Anterior cingulate cortex (tissue), 58 donors: ENCODE measurements at regions not wholly inside any gene's neighbourhood (a gene's known extent, or its start where the extent isn't known, plus 50 kb on each side); places are given as distances from the start of the nearest gene placed in this dataset.
"Not testable (repeated sequence)": the region's sequence is repeated elsewhere in the genome, so short reads cannot be mapped to it uniquely, and the experiment has no call there.

Source experiments
- DNase-seq, 58 donors: peaks; one replicate each; lab custom pipeline; 2025; lab: John Stamatoyannopoulos, UW

- DNase-seq = no peak
These were observed 207.1 kb upstream of the KYNU start for GRCh38 chr2:142670362-142670761.

- DNase-seq = no peak
These were observed 209.0 kb upstream of the KYNU start for GRCh38 chr2:142668420-142668819.

- DNase-seq = peak in 5 of 58 donors; percentile 0 to 50 (median 2)
These were observed 212.2 kb upstream of the KYNU start for GRCh38 chr2:142665241-142665640.

GRCh38 chr2:142650601-142651000 lies 226.9 kb upstream of the KYNU start:
- DNase-seq = no peak

- DNase-seq = no peak
These were observed 227.9 kb upstream of the KYNU start for GRCh38 chr2:142649581-142649980.

- no peak for DNase-seq
These were observed 234.8 kb upstream of the KYNU start for GRCh38 chr2:142642650-142643049.

- no peak for DNase-seq
These were observed 248.3 kb upstream of the KYNU start for GRCh38 chr2:142629193-142629592.

GRCh38 chr2:142621287-142621686 lies 256.2 kb upstream of the KYNU start:
- no peak for DNase-seq

- DNase-seq = no peak
These were observed 260.0 kb upstream of the KYNU start for GRCh38 chr2:142617461-142617860.

GRCh38 chr2:142615876-142616275 lies 261.6 kb upstream of the KYNU start:
- DNase-seq = peak in 1 of 58 donors; percentile 1

- DNase-seq = not testable (repeated sequence)
These were observed 264.3 kb upstream of the KYNU start for GRCh38 chr2:142613193-142613592.

GRCh38 chr2:142605421-142605820 lies 272.0 kb upstream of the KYNU start:
- DNase-seq = no peak

- no peak for DNase-seq
These were observed 273.7 kb upstream of the KYNU start for GRCh38 chr2:142603759-142604158.

- no peak for DNase-seq
These were observed 275.0 kb upstream of the KYNU start for GRCh38 chr2:142602418-142602989.

GRCh38 chr2:142601794-142602193 lies 275.7 kb upstream of the KYNU start:
- DNase-seq = no peak

GRCh38 chr2:142599504-142599903 lies 278.0 kb upstream of the KYNU start:
- no peak for DNase-seq

GRCh38 chr2:142598846-142599245 lies 278.6 kb upstream of the KYNU start:
- no peak for DNase-seq

GRCh38 chr2:142596334-142597088 lies 281.0 kb upstream of the KYNU start:
- DNase-seq = no peak

- DNase-seq = no peak
These were observed 282.5 kb upstream of the KYNU start for GRCh38 chr2:142594935-142595334.

GRCh38 chr2:142592171-142592570 lies 285.3 kb upstream of the KYNU start:
- no peak for DNase-seq

- DNase-seq = no peak
These were observed 286.0 kb upstream of the KYNU start for GRCh38 chr2:142591420-142591819.

- DNase-seq = no peak
These were observed 289.2 kb upstream of the KYNU start for GRCh38 chr2:142588269-142588668.
